OCI-LY7 (cell line): ENCODE measurements at regions not wholly inside any gene's neighbourhood (a gene's known extent, or its start where the extent isn't known, plus 50 kb on each side); places are given as distances from the start of the nearest gene placed in this dataset.

ENCODE experiments used
- EZH2phosphoT487 ChIP-seq: fragments of 200-600 bp; sonication (generic); IDR thresholded peaks from 2 replicates; pipeline ENCODE4 v1.6.1; 2018; ENCODE audit warnings: low read depth, borderline replicate concordance, mild to moderate bottlenecking, mixed run types, antibody characterized with exemption, low read length, moderate library complexity, mixed read lengths
- TF ChIP-seq, protein P1 (sequence below): fragments of 200-600 bp; sonication (generic); conservative IDR thresholded peaks from 2 replicates; pipeline ENCODE4 v1.5.1; 2014; ENCODE audit warnings: mild to moderate bottlenecking, antibody characterized with exemption, low read length, moderate library complexity, mixed read lengths

DNA sequence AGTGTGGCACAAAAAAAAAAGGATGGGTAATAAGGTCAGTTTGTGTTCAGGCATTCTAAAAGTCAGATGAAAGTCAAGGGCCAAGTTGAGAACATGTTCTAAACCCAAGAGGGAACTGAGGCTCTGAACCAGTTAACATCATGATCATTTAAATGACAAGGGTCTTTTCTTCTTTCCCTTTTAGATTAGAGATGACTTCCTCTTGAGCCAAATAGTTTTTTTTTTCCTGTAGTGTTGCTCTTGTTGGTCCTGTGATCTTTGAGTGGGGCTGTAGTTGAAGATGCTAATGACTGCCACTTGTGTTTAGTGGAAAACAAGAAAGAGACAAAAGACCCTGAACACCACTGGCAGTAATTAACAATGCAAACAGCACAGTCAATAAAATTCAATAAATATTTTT lies 482.7 kb upstream of the SYT4 start:
- TF ChIP-seq, protein P1, sequence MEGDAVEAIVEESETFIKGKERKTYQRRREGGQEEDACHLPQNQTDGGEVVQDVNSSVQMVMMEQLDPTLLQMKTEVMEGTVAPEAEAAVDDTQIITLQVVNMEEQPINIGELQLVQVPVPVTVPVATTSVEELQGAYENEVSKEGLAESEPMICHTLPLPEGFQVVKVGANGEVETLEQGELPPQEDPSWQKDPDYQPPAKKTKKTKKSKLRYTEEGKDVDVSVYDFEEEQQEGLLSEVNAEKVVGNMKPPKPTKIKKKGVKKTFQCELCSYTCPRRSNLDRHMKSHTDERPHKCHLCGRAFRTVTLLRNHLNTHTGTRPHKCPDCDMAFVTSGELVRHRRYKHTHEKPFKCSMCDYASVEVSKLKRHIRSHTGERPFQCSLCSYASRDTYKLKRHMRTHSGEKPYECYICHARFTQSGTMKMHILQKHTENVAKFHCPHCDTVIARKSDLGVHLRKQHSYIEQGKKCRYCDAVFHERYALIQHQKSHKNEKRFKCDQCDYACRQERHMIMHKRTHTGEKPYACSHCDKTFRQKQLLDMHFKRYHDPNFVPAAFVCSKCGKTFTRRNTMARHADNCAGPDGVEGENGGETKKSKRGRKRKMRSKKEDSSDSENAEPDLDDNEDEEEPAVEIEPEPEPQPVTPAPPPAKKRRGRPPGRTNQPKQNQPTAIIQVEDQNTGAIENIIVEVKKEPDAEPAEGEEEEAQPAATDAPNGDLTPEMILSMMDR, result no peak
- TF ChIP-seq EZH2phosphoT487, result no peak
